ENCODE measurements at regions not wholly inside any gene's neighbourhood (a gene's known extent, or its start where the extent isn't known, plus 50 kb on each side); places are given as distances from the start of the nearest gene placed in this dataset.
"Not testable (repeated sequence)": the region's sequence is repeated elsewhere in the genome, so short reads cannot be mapped to it uniquely, and the experiment has no call there.

DNA sequence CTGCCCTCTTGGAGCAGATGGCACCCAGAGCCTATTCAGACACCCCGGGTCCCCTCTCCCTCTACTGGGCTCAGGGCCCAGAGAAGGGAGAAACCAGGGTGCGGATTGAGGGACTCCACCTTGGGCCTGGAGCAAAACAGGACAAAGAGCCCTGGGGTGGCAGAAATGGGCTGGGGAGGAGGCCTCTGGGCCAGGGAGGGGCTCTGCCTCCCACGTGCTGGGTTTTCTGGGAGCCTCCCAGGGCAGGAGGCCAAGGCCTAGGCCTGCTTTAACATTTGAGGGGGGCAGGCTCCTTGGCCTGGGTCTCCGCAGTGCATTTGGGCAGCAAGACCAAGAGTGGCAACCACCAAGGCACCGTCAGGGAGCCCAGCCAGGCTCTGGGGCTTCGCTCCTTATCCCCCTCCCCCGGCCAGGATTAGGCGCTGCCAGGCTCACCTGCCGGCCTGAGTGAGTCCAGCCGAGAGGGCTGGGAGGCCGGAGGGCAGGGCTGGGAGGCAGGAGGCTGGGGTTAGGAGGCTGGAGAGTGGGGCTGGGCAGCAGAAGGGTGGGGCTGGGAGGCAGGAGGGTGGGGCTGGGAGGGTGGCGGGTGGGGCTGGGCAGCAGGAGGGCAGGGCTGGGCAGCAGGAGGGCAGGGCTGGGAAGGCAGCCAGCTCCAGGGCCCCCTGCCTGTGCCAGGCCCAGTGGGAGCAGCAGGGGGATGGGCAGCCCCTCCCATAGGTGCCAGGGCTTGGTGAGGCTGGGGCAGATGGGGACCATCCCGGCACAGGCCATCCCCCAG is 101.8 kb upstream of the EIF5 start:
- no peak for DNase-seq (ENCODE audit: low spot score)

DNA sequence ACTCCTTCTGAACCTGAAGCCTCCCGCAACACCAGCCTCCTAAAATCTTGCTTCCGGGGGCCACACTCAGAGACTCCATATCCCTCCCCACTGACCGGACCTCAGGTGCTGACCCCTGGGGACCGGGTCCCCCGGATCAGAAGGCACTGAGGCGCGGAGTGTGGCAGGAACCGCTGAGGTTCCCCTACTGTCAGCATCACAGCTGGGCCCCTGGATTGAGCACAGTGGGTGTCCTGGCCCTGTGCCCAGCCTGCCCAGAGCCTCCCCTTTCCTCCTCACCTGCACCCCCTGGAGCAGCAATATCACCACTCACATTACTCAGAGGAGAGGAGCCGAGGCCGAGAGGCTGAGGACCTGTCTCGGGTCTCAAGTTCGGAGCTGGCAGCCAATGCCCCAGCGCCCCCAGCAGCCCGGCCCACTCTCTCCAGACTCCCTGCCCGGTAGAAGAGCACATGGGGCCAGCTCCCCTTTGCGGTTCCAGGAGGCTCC is 101.2 kb upstream of the EIF5 start:
- DNase-seq (ENCODE audit: low spot score): no peak

DNA sequence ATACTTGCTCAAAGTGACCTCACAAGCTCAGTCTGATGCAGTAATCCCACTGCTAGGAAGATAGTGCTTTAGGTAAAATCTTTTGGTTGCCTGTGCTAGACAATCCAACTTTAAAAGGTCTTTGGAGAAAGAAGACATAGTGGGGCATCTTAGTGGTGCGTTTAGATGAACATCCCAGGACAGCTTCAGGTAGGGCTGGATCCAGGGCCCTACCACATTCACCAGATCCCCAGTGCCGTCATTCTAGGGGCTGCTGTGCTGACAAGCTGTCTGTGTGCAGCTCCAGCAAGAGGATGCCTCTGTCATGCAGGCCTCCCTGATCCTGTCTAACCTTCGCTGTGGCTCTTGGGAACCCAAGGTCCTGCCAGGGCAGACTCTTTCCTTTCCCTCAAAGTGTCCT is 100.7 kb upstream of the EIF5 start:
- DNase-seq (ENCODE audit: low spot score): no peak

DNA sequence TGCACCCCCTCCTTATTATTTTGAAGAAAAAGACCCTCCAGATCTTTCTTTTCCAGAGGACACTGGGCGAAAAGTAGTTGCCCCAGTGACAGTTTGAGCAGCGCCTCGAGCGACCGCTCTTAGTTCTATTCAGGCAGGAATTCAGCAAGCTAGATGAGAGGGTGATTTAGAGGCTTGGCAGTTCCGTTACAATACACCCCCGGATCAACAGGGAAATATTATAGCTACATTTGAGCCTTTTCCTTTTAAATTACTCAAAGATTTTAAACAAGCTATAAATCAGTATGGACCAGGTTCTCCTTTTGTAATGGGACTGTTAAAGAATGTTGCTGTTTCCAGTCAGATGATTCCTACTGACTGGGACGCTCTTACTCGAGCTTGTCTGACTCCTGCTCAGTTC is 99.2 kb upstream of the EIF5 start:
- DNase-seq (ENCODE audit: low spot score): not testable (repeated sequence)

DNA sequence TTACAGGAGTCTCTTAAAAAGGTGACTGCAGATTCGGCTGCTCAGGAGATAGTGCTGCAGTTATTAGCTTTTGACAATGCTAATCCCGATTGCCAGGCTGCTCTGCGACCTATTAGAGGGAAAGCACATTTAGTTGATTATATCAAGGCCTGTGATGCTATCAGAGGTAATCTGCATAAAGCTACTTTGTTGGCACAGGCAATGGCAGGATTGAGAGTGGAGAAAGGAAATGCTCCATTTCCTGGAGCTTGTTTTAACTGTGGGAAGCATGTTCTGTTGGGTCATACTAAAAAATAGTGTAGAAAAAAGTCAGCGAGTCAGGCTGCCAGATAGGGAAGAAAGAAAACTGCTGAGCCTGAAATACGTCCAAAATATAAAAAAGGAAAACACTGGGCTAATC is 98.5 kb upstream of the EIF5 start:
- not testable (repeated sequence) for DNase-seq (ENCODE audit: low spot score)

DNA sequence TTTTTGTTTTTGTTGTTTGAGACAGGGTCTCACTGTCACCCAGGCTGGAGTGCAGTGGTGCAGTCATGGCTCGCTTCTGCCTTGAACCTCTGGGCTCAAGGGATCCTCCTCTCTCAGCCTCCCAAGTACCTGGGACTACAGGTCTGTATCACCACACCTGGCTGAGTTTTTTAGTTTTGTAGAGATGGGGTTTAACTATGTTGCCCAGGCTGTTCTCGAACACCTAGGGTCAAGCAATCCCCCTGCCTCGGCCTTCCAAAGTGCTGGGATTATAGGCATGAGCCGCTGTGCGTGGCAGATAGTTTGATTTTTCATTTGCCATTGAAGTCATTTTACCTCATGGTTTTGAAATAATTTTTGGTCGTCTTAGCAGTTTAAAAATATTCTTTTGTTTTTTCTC is 94.3 kb upstream of the EIF5 start:
- no peak for DNase-seq (ENCODE audit: low spot score)

DNA sequence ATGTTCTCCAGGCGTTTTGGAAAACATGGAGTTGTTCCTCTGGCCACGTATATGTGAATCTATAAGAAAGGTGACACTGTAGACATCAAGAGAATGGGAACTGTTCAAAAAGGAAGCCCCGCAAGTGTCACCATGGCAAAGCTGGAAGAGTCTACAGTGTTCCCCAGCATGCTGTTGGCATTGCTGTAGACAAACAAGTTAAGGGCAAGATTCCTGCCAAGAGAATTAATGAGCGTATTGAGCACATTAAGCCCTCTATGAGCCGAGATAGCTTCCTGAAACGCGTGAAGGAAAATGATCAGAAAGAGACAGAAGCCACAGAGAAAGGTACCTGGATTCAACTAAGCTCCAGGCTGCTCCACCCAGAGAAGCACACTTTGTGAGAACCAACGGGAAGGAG is 92.5 kb upstream of the EIF5 start:
- no peak for DNase-seq (ENCODE audit: low spot score)

DNA sequence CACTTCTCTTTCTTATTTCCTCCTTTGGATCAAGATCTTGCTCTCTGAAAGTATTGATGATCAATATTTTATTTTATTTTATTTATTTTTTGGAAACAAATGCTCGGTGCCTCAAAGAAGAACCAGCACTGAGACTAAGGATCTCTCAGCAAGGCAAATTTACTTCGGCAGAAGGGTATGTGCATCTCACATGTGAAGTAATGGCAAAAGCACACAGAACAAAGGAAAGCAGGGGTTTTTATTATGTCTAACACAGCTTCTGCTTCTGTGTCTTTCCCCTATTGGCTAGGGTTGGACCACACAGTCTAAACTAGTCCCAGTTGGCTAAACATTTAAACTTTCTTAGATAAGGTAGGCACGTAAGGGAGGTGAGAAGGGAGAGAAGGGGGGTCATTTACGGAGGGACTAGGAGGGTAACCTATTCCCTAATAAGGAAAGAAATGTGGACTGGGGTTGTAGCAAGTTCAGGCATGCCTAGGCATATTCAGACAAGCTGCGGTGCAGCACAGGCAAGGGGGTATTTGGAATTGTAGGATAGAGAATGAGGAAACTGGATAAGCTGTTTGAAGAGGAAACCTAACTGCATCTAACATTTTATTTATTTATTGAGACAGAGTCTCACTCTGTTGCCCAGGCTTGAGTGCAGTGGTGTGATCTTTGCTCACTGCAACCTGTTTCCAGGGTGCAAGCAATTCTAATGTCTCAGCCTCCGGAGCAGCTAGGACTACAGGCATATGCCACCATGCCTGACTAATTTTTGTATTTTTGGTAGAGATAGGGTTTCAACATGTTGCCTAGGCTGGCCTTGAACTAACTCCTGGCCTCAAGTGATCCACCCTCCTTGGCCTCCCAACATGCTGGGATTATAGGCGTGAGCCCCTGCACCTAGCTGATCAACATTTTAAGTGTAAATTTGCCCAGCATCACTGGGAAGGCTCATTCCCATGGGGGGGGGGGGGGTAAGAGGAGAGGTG is 90.0 kb upstream of the EIF5 start:
- DNase-seq (ENCODE audit: low spot score): no peak

DNA sequence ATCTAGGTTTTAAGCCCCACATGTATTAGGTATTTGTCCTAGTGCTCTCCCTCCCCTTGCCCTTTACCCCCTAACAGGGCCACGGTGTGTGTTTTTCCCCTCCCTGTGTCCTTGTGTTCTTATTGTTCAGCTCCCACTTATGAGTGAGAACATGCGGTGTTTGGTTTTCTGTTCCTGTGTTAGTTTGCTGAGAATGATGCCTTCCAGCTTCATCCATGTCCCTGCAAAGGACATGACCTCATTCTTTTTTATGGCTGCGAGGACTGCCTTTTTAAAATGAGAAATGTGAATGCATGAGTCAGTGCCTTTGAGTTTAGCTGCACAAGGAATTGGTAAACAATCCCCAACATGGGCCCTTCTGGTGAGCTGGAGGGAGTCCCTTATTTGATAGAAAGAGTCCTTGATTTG is 88.4 kb upstream of the EIF5 start:
- DNase-seq (ENCODE audit: low spot score): not testable (repeated sequence)

DNA sequence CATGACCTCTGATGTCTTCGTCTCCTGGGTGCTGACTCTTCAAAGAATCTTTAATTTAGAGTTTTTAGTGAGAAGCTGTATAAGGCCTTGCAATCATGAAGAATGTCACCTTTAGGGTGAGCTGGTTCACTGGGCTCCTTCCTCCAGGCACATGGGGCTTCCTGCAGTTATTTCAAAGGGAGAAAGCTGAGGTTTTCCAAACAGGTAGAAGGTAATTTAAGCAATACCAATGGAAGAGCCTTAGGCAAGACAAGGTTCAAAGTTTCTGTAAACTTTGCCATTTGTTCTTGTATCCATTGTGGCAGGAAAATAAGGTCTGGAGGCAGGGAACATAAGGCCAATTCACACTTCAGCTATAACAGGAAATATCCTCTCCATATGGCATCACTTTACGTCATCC is 88.0 kb upstream of the EIF5 start:
- no peak for DNase-seq (ENCODE audit: low spot score)

DNA sequence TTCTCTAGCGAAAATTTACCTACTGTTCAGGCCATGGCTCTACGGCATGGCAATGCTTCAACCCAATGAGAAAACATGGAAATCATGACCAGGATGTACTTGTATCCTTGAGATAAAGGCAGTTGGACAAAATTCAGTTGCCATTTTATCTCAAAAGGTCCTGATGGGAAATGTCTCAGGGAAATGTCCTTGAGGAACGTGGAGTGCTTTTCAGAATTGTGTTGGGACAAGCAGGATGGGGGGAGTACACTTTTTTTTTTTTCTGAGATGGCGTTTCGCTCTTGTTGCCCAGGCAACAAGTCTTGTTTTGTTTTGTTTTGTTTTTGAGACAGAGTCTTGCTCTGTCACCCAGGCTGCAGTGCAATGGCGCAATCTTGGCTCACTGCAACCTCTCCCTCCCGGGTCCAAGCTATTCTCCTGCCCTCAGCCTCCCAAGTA is 86.8 kb upstream of the EIF5 start:
- no peak for DNase-seq (ENCODE audit: low spot score)

DNA sequence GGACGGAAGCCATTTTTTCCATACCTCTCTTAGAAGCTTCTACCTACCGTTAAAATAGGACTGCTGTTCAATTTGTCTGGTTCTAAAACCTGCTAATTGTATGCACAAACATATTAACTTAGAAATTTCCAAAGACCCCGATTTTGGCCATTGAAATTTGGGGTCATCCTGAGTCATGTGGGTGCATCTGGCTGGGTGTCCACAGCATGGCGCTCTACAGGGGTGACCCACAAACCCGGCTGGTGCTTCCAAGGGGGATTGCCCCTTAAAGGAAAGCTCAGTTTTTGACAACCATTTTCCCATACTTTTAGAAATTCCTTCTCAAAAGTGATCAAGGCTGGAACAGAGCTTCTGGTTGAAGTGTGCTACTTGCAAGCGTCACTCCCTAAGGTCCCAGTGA is 83.9 kb upstream of the EIF5 start:
- DNase-seq (ENCODE audit: low spot score): no peak

DNA sequence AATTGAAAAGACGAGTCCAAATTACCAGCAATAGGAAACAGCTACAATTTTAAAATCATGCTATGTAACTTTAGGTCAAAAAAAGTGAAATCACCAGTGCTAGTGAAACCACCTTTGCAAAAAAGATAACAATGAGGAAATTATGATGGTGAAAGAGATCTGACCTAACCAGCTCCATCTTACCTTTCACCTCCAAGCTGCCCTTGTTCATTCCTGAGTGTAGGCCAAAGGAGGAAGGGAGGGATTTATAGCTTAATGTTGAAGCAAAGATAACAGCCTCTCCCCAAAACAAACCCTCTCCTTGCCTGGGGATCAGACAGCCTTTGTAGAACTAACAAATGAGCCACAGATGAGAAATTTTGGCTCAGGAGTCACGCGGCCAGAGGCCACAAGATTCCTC is 83.2 kb upstream of the EIF5 start:
- no peak for DNase-seq (ENCODE audit: low spot score)

DNA sequence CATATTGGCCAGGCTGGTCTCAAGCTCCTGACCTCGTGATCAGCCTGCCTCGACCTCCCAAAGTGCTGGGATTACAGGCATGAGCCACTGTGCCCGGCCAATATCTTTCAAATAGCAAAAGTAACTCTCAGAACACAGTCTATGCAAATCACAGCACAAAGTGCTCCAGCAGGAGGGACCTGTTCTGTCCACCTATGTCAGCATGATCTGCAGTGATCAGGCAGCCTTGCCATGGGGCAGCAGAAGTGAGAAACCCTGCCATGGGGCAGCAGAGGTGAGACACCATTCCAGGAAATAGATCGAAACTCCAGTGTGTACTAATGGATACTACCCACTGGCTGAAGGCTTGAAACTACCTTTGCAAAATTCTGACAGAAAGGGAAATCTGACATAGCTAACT is 78.5 kb upstream of the EIF5 start:
- DNase-seq (ENCODE audit: low spot score): no peak

DNA sequence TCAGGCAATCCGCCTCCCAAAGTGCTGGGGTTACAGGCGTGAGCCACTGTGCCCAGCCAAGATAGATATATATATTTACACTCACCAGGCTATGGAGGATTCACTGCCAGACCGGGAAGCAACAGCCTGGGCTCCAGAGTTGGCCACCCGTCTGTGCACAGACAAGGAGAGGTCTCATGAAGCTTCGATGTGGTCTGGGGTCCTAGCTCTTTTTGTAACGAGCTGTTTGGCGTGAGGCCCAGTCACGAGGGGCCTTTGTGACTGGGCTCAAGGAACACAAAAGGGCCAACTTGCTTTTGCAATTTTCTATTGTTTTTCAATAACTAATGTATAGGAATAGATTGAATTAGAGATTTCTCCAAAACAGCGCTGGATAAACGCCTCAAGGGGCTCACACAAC is 77.6 kb upstream of the EIF5 start:
- no peak for DNase-seq (ENCODE audit: low spot score)

DNA sequence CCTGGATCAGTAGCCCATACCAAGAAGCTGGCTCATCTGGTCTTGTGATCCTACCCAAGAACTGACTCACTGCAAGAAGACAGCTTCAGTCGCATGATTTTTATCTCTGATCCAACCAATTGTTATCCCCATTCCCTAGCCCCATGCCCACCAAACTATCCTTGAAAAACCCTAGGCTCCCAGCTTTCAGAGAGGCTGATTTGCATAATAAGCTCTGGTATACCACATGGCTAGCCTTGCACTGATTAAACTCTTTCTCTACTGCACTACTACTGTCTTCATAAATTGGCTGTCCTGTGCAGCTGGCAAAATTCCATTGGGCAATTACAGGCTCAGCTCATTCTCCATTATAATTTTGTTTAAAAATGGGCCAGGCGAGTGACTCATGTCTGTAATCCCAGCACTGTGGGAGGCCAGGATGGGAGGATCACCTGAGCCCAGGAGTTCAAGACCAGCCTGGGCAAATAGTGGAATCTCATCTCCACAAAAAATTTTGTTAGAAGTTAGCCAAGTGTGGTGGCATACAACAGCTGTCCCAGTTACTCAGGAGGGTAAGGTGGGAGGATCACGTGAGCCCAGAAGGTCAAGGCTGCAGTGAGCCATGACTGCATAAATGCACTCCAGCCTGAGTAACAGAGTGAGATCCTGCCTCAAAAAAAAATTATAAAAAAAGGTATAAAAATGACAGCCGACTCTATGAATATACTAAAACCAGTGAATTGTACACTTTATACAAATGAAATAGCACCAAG is 76.7 kb upstream of the EIF5 start:
- no peak for DNase-seq (ENCODE audit: low spot score)

DNA sequence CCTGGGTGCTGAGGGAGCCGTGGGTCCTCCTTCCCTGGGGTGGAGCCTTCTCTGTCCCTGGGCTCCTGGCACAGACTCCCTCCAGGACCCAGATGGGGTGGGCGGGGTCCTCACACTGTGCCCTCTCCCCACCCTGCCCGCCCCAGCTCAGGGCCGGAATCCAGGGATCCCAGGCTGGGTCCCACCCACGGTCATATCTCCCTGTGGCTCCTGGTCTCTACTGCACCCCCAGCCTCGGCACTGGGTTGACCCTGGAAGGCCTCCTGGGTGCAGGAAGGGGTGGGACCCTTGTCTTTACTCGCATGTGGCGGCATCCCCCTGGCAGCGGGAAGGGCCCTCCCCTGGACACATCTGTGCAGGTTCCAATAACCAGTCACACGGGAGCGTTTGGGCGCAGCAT is 75.8 kb upstream of the EIF5 start:
- no peak for DNase-seq (ENCODE audit: low spot score)

DNA sequence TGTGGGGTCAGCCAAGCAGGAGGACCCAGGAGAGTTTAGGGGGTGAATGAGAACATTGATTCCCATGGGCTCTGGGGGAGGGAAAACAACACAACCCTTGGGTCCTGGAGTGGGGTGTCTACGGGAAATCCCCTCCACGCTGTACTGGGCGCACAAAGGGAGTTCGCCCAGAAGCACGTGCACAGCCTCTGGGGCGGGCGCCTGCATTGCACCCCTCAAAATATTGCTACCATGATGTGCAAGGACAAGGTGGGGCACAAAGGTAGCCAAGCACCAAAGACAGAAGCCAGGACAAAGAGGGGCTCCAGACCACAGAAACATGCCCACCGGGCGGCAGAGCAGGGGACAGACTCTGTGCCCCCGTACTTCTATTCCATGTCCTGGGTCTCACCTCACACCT is 74.9 kb upstream of the EIF5 start:
- no peak for DNase-seq (ENCODE audit: low spot score)

DNA sequence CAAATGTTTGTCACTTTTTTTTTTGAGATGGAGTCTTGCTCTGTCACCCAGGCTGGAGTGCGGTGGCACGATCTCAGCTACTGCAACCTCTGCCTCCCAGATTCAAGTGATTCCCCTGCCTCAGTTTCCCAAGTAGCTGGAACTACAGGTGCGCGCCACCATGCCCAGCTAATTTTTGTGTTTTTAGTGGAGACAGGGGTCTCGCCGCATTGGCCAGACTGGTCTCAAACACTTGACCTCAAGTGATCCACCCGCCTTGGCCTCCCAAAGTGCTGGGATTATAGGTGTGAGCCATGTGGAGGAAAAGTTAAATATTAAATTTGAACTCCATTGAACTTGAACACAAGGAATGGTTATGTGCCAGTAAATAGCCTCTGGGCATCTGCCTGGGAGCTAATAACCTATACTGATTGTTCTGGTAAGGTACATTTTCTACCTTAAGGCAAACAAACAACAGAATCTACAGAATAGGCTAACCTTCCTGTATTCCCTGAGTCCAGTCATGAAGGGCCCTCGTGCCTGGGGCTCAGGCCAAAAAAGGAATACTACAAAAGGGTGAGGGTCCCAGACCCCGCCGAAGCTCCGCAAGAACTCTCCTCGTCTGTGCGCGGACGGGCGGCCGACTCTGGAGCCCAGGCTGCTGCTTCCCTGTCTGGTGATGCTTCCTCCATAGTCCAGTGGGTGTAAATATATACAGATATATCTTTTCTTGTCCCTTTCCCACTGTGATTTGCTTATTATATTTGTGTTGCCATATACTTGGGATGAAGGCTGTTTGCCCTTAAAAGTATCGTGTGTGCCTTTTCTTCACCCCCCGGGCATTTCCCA is 74.0 kb upstream of the EIF5 start:
- DNase-seq (ENCODE audit: low spot score): no peak

DNA sequence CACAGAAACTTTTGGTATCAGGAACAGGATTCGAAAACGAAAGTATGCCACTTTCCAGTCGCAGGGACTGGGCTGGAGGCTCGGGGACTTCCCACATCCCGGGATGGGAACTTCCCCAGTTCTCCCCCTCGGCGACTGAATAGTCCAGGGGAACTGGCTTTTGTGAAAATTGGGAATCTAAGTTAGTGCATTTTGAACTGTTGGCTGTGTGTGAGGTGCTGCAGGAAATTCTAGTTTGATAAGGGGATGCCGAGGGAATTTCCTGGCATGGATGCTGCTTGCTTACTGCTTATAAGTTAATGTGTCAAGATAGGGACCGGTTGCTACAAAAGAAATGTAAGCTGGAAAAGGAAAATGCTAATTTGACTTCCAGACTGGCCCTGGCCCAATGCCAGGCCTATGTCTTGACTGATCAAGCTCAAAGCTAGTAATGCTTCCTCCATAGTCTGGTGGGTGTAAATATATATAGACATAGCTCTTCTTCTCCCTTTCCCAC is 73.4 kb upstream of the EIF5 start:
- no peak for DNase-seq (ENCODE audit: low spot score)

DNA sequence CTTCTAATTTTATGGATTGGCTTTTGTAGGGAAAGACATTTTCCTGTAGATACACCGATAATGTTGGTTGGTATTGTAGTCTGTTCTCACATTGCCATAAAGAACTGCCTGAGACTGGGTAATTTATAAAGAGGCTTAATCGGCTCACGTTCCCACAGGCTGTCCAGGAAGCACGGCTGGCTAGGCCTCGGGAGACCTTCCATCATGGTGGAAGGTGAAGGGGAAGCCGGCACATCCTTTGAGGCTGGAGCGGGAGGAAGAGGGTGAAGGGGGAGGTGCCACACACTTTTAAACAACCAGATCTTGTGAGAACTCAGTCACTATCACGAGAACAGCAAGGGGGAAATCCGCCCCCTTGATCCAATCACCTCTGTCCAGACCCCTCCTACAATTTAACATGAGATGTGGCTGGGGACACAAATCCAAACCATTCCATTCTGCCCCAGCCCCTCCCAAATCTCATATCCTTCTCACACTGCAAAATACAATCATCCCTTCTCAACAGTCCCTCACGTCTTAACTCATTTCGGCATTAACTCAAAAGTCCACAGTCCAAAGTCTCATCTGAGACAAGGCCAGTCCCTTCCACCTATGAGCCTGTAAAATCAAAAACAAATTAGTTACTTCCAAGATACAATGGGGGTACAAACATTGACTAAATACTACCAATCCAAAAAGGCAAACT is 66.7 kb upstream of the EIF5 start:
- no peak for DNase-seq (ENCODE audit: low spot score)

Measured in D341Med (cell line).